Activated naive CD8-positive, alpha-beta T cell treated with anti-CD3 and anti-CD28 coated beads, Interleukin-2, amount 50 U/mL, for 24 hours (primary cell): ENCODE measurements at regions not wholly inside any gene's neighbourhood (a gene's known extent, or its start where the extent isn't known, plus 50 kb on each side); places are given as distances from the start of the nearest gene placed in this dataset.
"Not testable (repeated sequence)": the region's sequence is repeated elsewhere in the genome, so short reads cannot be mapped to it uniquely, and the experiment has no call there.

Experiments
- ATAC-seq: fragments of 150-1000 bp; cut with Tn5 transposase; one replicate; pipeline ENCODE4 v1.10.0; 2021
- DNase-seq: peaks from one replicate; pipeline ENCODE4 v3.0.0; 2021
- H3K27ac Mint-ChIP-seq: one replicate; pipeline ENCODE4 v1.8.0; 2021; ENCODE audit warnings: mild to moderate bottlenecking, mixed read lengths
- H3K27me3 Mint-ChIP-seq: one replicate; pipeline ENCODE4 v1.8.0; 2021; ENCODE audit warnings: mixed read lengths
- H3K36me3 Mint-ChIP-seq: one replicate; pipeline ENCODE4 v1.8.0; 2021; ENCODE audit warnings: low read depth, mixed read lengths
- H3K4me1 Mint-ChIP-seq: one replicate; pipeline ENCODE4 v1.8.0; 2021; ENCODE audit warnings: mixed read lengths
- H3K4me3 Mint-ChIP-seq: one replicate; pipeline ENCODE4 v1.8.0; 2021; ENCODE audit warnings: mild to moderate bottlenecking, moderate library complexity, mixed read lengths
- H3K9me3 Mint-ChIP-seq: one replicate; pipeline ENCODE4 v1.8.0; 2021; ENCODE audit warnings: mixed read lengths

DNA sequence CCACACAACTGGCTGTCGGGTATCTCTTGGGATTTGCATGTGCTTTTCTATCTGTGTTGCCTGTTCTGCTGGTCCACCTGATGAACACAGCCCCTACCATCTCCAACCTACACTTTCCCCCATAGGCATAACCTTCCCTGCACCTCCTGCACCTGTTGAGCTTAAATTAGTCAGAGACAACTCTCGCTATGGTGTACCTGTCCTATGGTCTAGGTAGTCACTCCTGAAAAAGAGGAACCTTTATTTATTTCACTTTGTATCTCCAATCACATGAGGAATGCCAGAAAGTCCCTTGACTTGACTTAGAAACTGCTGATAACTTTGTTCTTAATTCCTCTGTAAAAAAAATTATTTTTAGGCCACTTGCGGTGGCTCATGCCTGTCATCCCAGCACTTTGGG, 338.1 kb downstream of the DHRSX start:
- no peak overlapping the region for H3K27ac Mint-ChIP-seq
- no peak overlapping the region for H3K4me3 Mint-ChIP-seq
- no peak for ATAC-seq
- peaks cover 11% of the 10 kb centered on the region for H3K9me3 Mint-ChIP-seq
- H3K36me3 Mint-ChIP-seq, result peaks cover 8% of the 10 kb centered on the region
- no peaks in the 10 kb centered on the region for H3K27me3 Mint-ChIP-seq
- DNase-seq, result no peak
- H3K4me1 Mint-ChIP-seq, result no peaks in the 10 kb centered on the region

DNA sequence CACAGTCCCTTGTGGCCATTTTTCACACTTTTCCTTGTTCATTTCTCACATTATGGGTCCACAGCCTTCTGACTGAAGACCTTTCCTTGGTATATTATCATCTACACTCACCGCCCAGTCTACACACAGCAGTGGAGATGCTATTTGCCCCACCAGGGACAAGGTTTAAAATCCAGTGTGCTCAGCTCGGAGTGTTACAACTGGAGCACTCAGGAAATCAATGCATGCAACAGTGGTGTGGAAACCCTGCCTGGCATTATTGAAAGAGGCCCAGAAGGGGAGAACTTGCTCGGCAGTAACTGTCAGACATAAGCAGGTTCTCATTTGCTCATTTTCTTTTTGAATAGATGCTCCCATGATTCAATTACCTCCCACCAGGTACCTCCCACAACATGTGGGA, 340.9 kb downstream of the DHRSX start:
- H3K4me1 Mint-ChIP-seq, result no peaks in the 10 kb centered on the region
- peaks cover 10% of the 10 kb centered on the region for H3K36me3 Mint-ChIP-seq
- H3K27me3 Mint-ChIP-seq, result no peaks in the 10 kb centered on the region
- peaks cover 17% of the 10 kb centered on the region for H3K9me3 Mint-ChIP-seq
- ATAC-seq (no peak), DNase-seq (no peak)
- H3K27ac Mint-ChIP-seq, result no peak overlapping the region
- H3K4me3 Mint-ChIP-seq, result no peak overlapping the region

GRCh38 chrX:2159393-2159792, 341.4 kb downstream of the DHRSX start:
- H3K36me3 Mint-ChIP-seq, result peaks cover 10% of the 10 kb centered on the region
- DNase-seq (no peak), ATAC-seq (no peak)
- H3K9me3 Mint-ChIP-seq, result peaks cover 17% of the 10 kb centered on the region
- no peak overlapping the region for H3K27ac Mint-ChIP-seq
- H3K4me3 Mint-ChIP-seq, result no peak overlapping the region
- H3K4me1 Mint-ChIP-seq, result no peaks in the 10 kb centered on the region
- H3K27me3 Mint-ChIP-seq, result no peaks in the 10 kb centered on the region

DNA sequence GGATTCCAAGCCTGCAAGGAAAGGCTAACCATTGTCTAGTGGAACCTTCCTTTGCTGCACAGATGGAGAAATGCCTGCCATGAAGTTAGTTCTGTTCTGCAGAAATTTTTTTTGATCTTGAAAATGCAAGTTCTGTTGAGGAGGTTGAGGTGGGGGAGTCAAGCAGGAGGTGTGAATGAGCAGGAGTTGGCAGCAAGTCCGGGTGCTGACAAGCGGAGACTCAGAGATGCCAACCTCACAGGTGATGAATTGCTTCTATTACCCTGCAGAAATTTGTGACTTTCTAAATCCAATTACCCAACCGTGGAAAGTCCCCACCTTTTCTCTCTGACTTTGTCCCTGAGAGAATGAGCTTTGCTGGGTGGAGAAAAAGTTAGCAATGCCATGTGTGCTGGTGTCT, 350.1 kb downstream of the DHRSX start:
- DNase-seq (no peak), ATAC-seq (no peak)
- Mint-ChIP-seq H3K4me3 (no peak overlapping the region), H3K27me3 (no peaks in the 10 kb centered on the region), H3K4me1 (no peaks in the 10 kb centered on the region), H3K36me3 (peaks cover 11% of the 10 kb centered on the region), H3K27ac (no peak overlapping the region), H3K9me3 (peaks cover 47% of the 10 kb centered on the region)

DNA sequence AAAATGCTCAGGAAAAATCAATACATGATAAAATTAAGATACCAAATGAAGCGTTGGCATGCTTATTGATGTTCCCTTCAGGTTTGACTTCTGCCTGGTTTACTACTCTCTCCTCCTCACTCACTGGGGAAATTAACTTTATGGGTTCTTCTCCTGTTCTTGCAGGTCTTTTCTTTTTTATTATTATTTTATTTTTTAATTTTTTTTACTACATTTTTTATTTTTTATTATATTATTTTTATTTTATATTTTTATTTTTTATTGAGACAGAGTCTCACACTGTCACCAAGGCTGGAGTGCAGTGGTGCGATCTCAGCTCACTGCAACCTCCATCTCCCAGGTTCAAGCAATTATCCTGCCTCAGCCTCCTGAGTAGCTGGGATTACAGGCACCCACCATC, 350.8 kb downstream of the DHRSX start:
- H3K36me3 Mint-ChIP-seq, result peaks cover 11% of the 10 kb centered on the region
- H3K4me3 Mint-ChIP-seq, H3K4me1 Mint-ChIP-seq, H3K27me3 Mint-ChIP-seq, H3K27ac Mint-ChIP-seq, DNase-seq, ATAC-seq: not testable (repeated sequence)
- H3K9me3 Mint-ChIP-seq, result peaks cover 41% of the 10 kb centered on the region

DNA sequence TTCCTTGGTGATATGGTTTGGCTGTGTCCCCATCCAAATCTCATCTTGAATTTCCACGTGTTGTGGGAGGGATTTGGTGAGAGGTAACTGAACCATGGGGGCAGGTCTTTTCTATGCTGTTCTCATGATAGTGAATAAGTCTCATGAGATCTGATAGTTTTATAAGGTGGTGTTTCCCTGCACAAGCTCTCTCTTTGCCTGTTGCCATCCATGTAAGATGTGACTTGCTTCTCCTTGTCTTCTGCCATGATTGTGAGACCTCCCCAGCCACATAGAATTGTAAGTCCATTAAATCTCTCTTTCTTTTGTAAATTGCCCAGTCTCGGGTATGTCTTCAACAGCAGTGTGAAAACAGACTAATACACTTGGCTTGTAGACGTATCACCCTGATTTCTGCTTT, 351.7 kb downstream of the DHRSX start:
- H3K27ac Mint-ChIP-seq, H3K27me3 Mint-ChIP-seq, H3K4me1 Mint-ChIP-seq, DNase-seq, ATAC-seq, H3K4me3 Mint-ChIP-seq: not testable (repeated sequence)
- peaks cover 11% of the 10 kb centered on the region for H3K36me3 Mint-ChIP-seq
- peaks cover 41% of the 10 kb centered on the region for H3K9me3 Mint-ChIP-seq

DNA sequence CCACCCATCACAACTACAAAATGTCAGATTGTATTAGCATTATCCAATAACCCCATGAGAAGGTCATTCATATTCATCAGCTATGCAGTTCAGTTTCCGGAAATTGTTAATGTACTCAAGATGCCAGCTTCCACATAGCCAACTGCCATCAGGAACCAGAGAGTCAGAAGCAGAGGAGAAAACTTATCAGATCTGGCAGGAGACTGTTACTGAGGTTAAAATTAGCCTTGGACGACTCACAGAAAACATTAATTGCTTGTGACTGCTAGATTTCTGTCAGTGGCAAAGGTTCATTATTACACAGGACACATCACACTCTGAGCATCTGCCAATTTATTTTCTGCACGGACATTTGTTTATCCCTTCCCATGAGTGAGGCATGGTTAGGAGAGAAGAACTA, 352.8 kb downstream of the DHRSX start:
- no peaks in the 10 kb centered on the region for H3K27me3 Mint-ChIP-seq
- peaks cover 11% of the 10 kb centered on the region for H3K36me3 Mint-ChIP-seq
- peaks cover 42% of the 10 kb centered on the region for H3K9me3 Mint-ChIP-seq
- DNase-seq (no peak), ATAC-seq (no peak)
- no peaks in the 10 kb centered on the region for H3K4me1 Mint-ChIP-seq
- H3K4me3 Mint-ChIP-seq, result no peak overlapping the region
- no peak overlapping the region for H3K27ac Mint-ChIP-seq

- no peak for ATAC-seq
- no peak overlapping the region for H3K27ac Mint-ChIP-seq
- DNase-seq, result no peak
- H3K9me3 Mint-ChIP-seq, result peaks cover 54% of the 10 kb centered on the region
- peaks cover 7% of the 10 kb centered on the region for H3K36me3 Mint-ChIP-seq
- H3K27me3 Mint-ChIP-seq, result no peaks in the 10 kb centered on the region
- no peaks in the 10 kb centered on the region for H3K4me1 Mint-ChIP-seq
- no peak overlapping the region for H3K4me3 Mint-ChIP-seq
These were observed 354.9 kb downstream of the DHRSX start for GRCh38 chrX:2145692-2146367.

- ATAC-seq (no peak), DNase-seq (no peak)
- no peak overlapping the region for H3K27ac Mint-ChIP-seq
- H3K9me3 Mint-ChIP-seq, result peaks cover 42% of the 10 kb centered on the region
- H3K4me3 Mint-ChIP-seq, result no peak overlapping the region
- H3K4me1 Mint-ChIP-seq, result no peaks in the 10 kb centered on the region
- peaks cover 2% of the 10 kb centered on the region for H3K27me3 Mint-ChIP-seq
- no peaks in the 10 kb centered on the region for H3K36me3 Mint-ChIP-seq
These were observed 362.9 kb downstream of the DHRSX start for GRCh38 chrX:2137882-2138281.

DNA sequence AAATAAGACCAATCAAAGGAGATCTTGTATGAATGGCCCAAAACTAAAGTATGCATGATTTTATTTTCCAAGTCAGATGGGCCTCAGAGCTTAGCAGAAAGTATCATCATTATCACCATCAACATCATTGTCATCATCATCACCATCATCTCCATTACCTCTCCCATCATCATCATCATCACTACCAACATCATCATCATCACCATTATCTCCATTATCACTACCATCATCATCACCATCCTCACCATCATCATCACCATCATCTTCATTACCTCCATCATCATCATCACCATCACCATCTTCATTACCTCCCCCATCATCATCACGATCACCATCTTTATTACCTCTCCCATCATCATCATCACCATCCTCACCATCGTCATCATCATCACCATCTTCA, 363.9 kb downstream of the DHRSX start:
- no peak for ATAC-seq
- H3K36me3 Mint-ChIP-seq, result no peaks in the 10 kb centered on the region
- H3K27me3 Mint-ChIP-seq, result peaks cover 2% of the 10 kb centered on the region

GRCh38 chrX:2135421-2135820, 365.4 kb downstream of the DHRSX start:
- ATAC-seq (no peak), DNase-seq (no peak)
- peaks cover 2% of the 10 kb centered on the region for H3K27me3 Mint-ChIP-seq
- no peak overlapping the region for H3K4me3 Mint-ChIP-seq
- no peaks in the 10 kb centered on the region for H3K36me3 Mint-ChIP-seq
- no peaks in the 10 kb centered on the region for H3K4me1 Mint-ChIP-seq
- peaks cover 22% of the 10 kb centered on the region for H3K9me3 Mint-ChIP-seq
- H3K27ac Mint-ChIP-seq, result no peak overlapping the region

More for the DNA sequence above, 363.9 kb downstream of the DHRSX start:
- Mint-ChIP-seq H3K27ac (no peak overlapping the region), H3K4me1 (no peaks in the 10 kb centered on the region), H3K9me3 (peaks cover 34% of the 10 kb centered on the region), H3K4me3 (no peak overlapping the region)
- DNase-seq, result no peak

DNA sequence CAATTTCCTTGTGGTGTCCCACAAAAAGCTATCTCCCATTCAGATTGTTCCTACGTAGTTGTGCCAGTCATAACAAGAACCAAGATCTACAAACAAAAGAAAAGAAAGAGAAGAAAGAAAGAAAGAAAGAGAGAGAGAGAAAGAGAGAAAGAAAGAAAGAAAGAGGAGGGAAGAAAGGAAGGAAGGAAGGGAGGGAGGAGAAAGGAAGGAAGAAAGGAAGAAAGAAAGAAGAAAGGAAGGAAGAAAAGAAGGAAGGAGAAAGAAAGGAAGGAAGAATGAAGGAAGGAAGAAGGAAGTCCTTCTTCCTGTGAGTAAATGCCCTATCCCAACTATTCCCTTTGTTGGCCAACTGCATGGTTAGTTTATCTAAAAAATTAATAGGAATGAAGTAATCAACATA, 366.0 kb downstream of the DHRSX start:
- Mint-ChIP-seq H3K4me3 (no peak overlapping the region), H3K9me3 (peaks cover 16% of the 10 kb centered on the region), H3K36me3 (no peaks in the 10 kb centered on the region), H3K27ac (no peak overlapping the region), H3K4me1 (no peaks in the 10 kb centered on the region), H3K27me3 (peaks cover 2% of the 10 kb centered on the region)
- DNase-seq (no peak), ATAC-seq (no peak)
